HS-27A (cell line): ENCODE measurements at regions not wholly inside any gene's neighbourhood (a gene's known extent, or its start where the extent isn't known, plus 50 kb on each side); places are given as distances from the start of the nearest gene placed in this dataset.
A peak's percentile ranks its signal among the peaks of the same experiment; 100 is the strongest.

Experiments used
- DNase-seq: peaks from one replicate; pipeline ENCODE4 v3.0.0-alpha.2; 2012; ENCODE audit warnings: low read depth, missing footprints

GRCh38 chr2:51722311-51722710 lies 690.4 kb upstream of the NRXN1 start:
- DNase-seq, result peak; percentile 14

- DNase-seq, result no peak
Measured at GRCh38 chr2:51720826-51721225, 688.9 kb upstream of the NRXN1 start.

- no peak for DNase-seq
Measured at GRCh38 chr2:51718881-51719280, 686.9 kb upstream of the NRXN1 start.

- peak; percentile 31 for DNase-seq
Measured at GRCh38 chr2:51717312-51717711, 685.4 kb upstream of the NRXN1 start.

- DNase-seq, result no peak
Measured at GRCh38 chr2:51711766-51712165, 679.8 kb upstream of the NRXN1 start.

GRCh38 chr2:51710222-51710621 lies 678.3 kb upstream of the NRXN1 start:
- DNase-seq, result no peak

GRCh38 chr2:51707625-51708024 lies 675.7 kb upstream of the NRXN1 start:
- no peak for DNase-seq

GRCh38 chr2:51706220-51706619 lies 674.3 kb upstream of the NRXN1 start:
- DNase-seq, result no peak

GRCh38 chr2:51705417-51705816 lies 673.5 kb upstream of the NRXN1 start:
- DNase-seq, result no peak

GRCh38 chr2:51698021-51698420 lies 666.1 kb upstream of the NRXN1 start:
- no peak for DNase-seq

- no peak for DNase-seq
Measured at GRCh38 chr2:51697095-51697494, 665.2 kb upstream of the NRXN1 start.

GRCh38 chr2:51695531-51695930 lies 663.6 kb upstream of the NRXN1 start:
- DNase-seq, result no peak

GRCh38 chr2:51693640-51694039 lies 661.7 kb upstream of the NRXN1 start:
- DNase-seq, result no peak

- DNase-seq, result no peak
Measured at GRCh38 chr2:51681854-51682253, 649.9 kb upstream of the NRXN1 start.

- DNase-seq, result no peak
Measured at GRCh38 chr2:51673628-51674027, 641.7 kb upstream of the NRXN1 start.

- DNase-seq, result no peak
Measured at GRCh38 chr2:51667679-51668078, 635.7 kb upstream of the NRXN1 start.

GRCh38 chr2:51662187-51662586 lies 630.3 kb upstream of the NRXN1 start:
- DNase-seq, result no peak

- no peak for DNase-seq
Measured at GRCh38 chr2:51657849-51658248, 625.9 kb upstream of the NRXN1 start.

- DNase-seq, result no peak
Measured at GRCh38 chr2:51650769-51651168, 618.8 kb upstream of the NRXN1 start.

- no peak for DNase-seq
Measured at GRCh38 chr2:51649366-51649765, 617.4 kb upstream of the NRXN1 start.

- no peak for DNase-seq
Measured at GRCh38 chr2:51638811-51639210, 606.9 kb upstream of the NRXN1 start.

- no peak for DNase-seq
Measured at GRCh38 chr2:51633073-51633472, 601.1 kb upstream of the NRXN1 start.

- no peak for DNase-seq
Measured at GRCh38 chr2:51629406-51629805, 597.5 kb upstream of the NRXN1 start.

- DNase-seq, result no peak
Measured at GRCh38 chr2:51628917-51629316, 597.0 kb upstream of the NRXN1 start.

- DNase-seq, result no peak
Measured at GRCh38 chr2:51624995-51625394, 593.1 kb upstream of the NRXN1 start.
